Lower leg skin (tissue), 3 donors: ENCODE measurements at regions not wholly inside any gene's neighbourhood (a gene's known extent, or its start where the extent isn't known, plus 50 kb on each side); places are given as distances from the start of the nearest gene placed in this dataset.

Experiments used
- POLR2A ChIP-seq, 2 donors: fragments of 450-650 bp; IDR thresholded peaks; one replicate each; pipeline ENCODE4 v1.6.1; 2016 to 2017; ENCODE audit warnings: antibody characterized with exemption in 2 of 2, mild to moderate bottlenecking in 1 of 2, moderate library complexity in 1 of 2
- TF ChIP-seq, protein P1 (sequence below), 3 donors: fragments of 450-650 bp; IDR thresholded peaks; one replicate each; pipeline ENCODE4 v1.5.1; 2016; ENCODE audit warnings: antibody characterized with exemption in 3 of 3, mild to moderate bottlenecking in 3 of 3, moderate library complexity in 2 of 3

DNA sequence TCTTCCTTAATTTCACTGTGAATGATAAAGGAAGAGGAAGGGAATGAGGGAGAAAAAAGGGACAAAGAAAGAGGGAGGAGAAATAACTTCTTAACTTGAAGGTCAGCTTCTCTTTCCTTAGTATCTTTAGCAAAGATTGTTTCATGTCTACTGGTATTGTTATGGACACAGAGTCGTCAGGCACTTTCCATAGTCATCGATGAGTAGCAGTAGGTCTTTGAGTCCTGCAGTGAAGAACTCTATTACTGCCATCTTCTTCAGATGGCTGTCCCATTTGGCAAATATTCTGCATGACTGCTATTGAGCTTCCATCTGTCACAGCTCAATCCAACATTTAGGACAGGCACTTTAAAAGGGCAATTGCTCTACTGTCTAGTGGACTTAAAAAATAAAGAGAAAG is 2463.1 kb downstream of the PCDH9 start:
- TF ChIP-seq, protein P1, sequence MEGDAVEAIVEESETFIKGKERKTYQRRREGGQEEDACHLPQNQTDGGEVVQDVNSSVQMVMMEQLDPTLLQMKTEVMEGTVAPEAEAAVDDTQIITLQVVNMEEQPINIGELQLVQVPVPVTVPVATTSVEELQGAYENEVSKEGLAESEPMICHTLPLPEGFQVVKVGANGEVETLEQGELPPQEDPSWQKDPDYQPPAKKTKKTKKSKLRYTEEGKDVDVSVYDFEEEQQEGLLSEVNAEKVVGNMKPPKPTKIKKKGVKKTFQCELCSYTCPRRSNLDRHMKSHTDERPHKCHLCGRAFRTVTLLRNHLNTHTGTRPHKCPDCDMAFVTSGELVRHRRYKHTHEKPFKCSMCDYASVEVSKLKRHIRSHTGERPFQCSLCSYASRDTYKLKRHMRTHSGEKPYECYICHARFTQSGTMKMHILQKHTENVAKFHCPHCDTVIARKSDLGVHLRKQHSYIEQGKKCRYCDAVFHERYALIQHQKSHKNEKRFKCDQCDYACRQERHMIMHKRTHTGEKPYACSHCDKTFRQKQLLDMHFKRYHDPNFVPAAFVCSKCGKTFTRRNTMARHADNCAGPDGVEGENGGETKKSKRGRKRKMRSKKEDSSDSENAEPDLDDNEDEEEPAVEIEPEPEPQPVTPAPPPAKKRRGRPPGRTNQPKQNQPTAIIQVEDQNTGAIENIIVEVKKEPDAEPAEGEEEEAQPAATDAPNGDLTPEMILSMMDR (IDR thresholded peaks at IDR 0.05) = no peak
- TF ChIP-seq POLR2A (IDR thresholded peaks at IDR 0.05) = no peak
